A673 (cell line): ENCODE measurements at regions not wholly inside any gene's neighbourhood (a gene's known extent, or its start where the extent isn't known, plus 50 kb on each side); places are given as distances from the start of the nearest gene placed in this dataset.

Experiments
- EZH2 ChIP-seq: fragments of 200-600 bp; sonication (generic); IDR thresholded peaks from 2 replicates; pipeline ENCODE4 v1.6.1; 2017; ENCODE audit warnings: borderline replicate concordance, low read depth, mild to moderate bottlenecking, mixed read lengths, antibody characterized with exemption, low read length; ENCODE audit not compliant: poor library complexity, severe bottlenecking
- TF ChIP-seq, protein P1 (sequence below): fragments of 300-800, 200-600 bp; sonication (generic); conservative IDR thresholded peaks from 2 replicates; pipeline ENCODE4 v1.5.1; 2017; ENCODE audit warnings: low read depth, mild to moderate bottlenecking, antibody characterized with exemption, low read length, moderate library complexity, mixed read lengths

DNA sequence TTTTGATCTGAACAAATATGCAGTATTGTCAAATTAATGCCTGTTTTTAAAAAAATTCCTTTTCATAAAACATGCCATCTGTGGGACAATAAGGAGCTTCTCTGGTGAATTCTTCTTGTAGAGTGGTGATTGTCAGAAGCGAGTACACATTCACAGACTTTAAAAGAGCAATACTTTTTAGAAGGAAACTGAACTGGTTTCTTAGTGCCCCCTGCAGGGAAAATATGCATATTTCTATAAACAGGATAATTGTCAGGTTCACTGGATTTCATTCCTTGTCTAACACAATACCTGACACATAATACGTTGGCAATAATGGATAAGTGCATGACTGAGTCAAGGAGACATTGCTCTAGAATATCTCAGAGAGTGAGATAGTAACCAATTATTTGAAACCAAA, 133.7 kb downstream of the KIF4B start:
- TF ChIP-seq, protein P1, sequence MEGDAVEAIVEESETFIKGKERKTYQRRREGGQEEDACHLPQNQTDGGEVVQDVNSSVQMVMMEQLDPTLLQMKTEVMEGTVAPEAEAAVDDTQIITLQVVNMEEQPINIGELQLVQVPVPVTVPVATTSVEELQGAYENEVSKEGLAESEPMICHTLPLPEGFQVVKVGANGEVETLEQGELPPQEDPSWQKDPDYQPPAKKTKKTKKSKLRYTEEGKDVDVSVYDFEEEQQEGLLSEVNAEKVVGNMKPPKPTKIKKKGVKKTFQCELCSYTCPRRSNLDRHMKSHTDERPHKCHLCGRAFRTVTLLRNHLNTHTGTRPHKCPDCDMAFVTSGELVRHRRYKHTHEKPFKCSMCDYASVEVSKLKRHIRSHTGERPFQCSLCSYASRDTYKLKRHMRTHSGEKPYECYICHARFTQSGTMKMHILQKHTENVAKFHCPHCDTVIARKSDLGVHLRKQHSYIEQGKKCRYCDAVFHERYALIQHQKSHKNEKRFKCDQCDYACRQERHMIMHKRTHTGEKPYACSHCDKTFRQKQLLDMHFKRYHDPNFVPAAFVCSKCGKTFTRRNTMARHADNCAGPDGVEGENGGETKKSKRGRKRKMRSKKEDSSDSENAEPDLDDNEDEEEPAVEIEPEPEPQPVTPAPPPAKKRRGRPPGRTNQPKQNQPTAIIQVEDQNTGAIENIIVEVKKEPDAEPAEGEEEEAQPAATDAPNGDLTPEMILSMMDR = peak; percentile 40; the same call in 1 of the 2 replicates
- TF ChIP-seq EZH2 = no peak
